PC-3 (cell line): ENCODE measurements at regions not wholly inside any gene's neighbourhood (a gene's known extent, or its start where the extent isn't known, plus 50 kb on each side); places are given as distances from the start of the nearest gene placed in this dataset.

ENCODE experiments used
- ATAC-seq: fragments of 200-7000 bp; cut with Tn5 transposase; 2 replicates; pipeline ENCODE4 v1.9.1; 2020; ENCODE audit warnings: mild to moderate bottlenecking, moderate library complexity
- BruUV-seq: library from RNA; stranded (reverse); fragments of 400-500 nt; replicated peaks from 2 replicates; lab custom pipeline; 2021; lab: Mats Ljungman, UMichigan
- CTCF ChIA-PET: fragments of 300-600 bp; sonication (Branson Sonifier 250); formaldehyde crosslinking; loops from one replicate; lab custom pipeline; 2022; ENCODE audit warnings: antibody characterized with exemption; lab: Charles Lee
- POLR2A ChIA-PET: fragments of 300-600 bp; sonication (Branson Sonifier 250); formaldehyde crosslinking; loops from one replicate; lab custom pipeline; 2022; ENCODE audit warnings: antibody characterized with exemption; ENCODE audit not compliant: unreplicated experiment; lab: Charles Lee
- DNase-seq: peaks from one replicate; pipeline ENCODE4 v3.0.0-alpha.2; 2015
- H2AFZ ChIP-seq: fragments of 300-600 bp; sonication (generic); 2 replicates; pipeline ENCODE4 v1.6.0; 2016; ENCODE audit warnings: antibody characterized with exemption, low read length
- H3F3A ChIP-seq: fragments of 300-600 bp; sonication (generic); one replicate; pipeline ENCODE4 v1.6.0; 2017; ENCODE audit warnings: antibody characterized with exemption, low read length, control low read depth, mild to moderate bottlenecking; ENCODE audit not compliant: unreplicated experiment
- H3K27ac ChIP-seq: fragments of 300-600 bp; sonication (generic); 2 replicates; pipeline ENCODE4 v1.5.1; 2016; ENCODE audit warnings: mild to moderate bottlenecking, low read length
- H3K27me3 ChIP-seq: fragments of 300-600 bp; sonication (generic); 2 replicates; pipeline ENCODE4 v1.6.1; 2016; ENCODE audit warnings: low read length, mixed read lengths
- H3K36me3 ChIP-seq: fragments of 300-600 bp; sonication (generic); 2 replicates; pipeline ENCODE4 v1.6.1; 2016; ENCODE audit warnings: low read depth, mixed run types, low read length, mixed read lengths
- H3K4me1 ChIP-seq: fragments of 300-600 bp; sonication (generic); 2 replicates; pipeline ENCODE4 v1.5.1; 2016; ENCODE audit warnings: low read length; ENCODE audit not compliant: insufficient read depth
- H3K4me2 ChIP-seq: fragments of 300-600 bp; sonication (generic); 2 replicates; pipeline ENCODE4 v1.6.0; 2016; ENCODE audit warnings: low read length
- H3K4me3 ChIP-seq: fragments of 300-600 bp; sonication (generic); 2 replicates; pipeline ENCODE4 v1.5.1; 2016; ENCODE audit warnings: mild to moderate bottlenecking, low read length, mixed read lengths
- H3K79me2 ChIP-seq: fragments of 300-600 bp; sonication (generic); 2 replicates; pipeline ENCODE4 v1.6.1; 2017; ENCODE audit warnings: low read length, mixed read lengths
- H3K9ac ChIP-seq: fragments of 300-600 bp; sonication (generic); 2 replicates; pipeline ENCODE4 v1.6.0; 2016; ENCODE audit warnings: mild to moderate bottlenecking, low read length
- H3K9me2 ChIP-seq: fragments of 300-600 bp; sonication (generic); replicated peaks from 2 replicates; pipeline ENCODE4 v1.6.1; 2016; ENCODE audit warnings: mixed run types, low read length, mixed read lengths
- H3K9me3 ChIP-seq: fragments of 300-600 bp; sonication (generic); 2 replicates; pipeline ENCODE4 v1.6.1; 2016; ENCODE audit warnings: low read length, mixed read lengths
- H4K20me1 ChIP-seq: fragments of 300-600 bp; sonication (generic); 2 replicates; pipeline ENCODE4 v1.6.1; 2016; ENCODE audit warnings: low read length, mixed read lengths
- CTCF ChIP-seq: fragments of 300-600 bp; sonication (generic); conservative IDR thresholded peaks from 2 replicates; pipeline ENCODE4 v1.5.1; 2017; ENCODE audit warnings: antibody characterized with exemption, low read depth, mild to moderate bottlenecking, low read length
- EZH2 ChIP-seq: fragments of 300-600 bp; sonication (generic); IDR thresholded peaks from one replicate; pipeline ENCODE4 v1.6.1; 2017; ENCODE audit warnings: antibody characterized with exemption, mild to moderate bottlenecking, low read length; ENCODE audit not compliant: unreplicated experiment
- EZH2phosphoT487 ChIP-seq: fragments of 300-600 bp; sonication (generic); IDR thresholded peaks from 2 replicates; pipeline ENCODE4 v1.6.1; 2018; ENCODE audit warnings: mild to moderate bottlenecking, antibody characterized with exemption, low read length, borderline replicate concordance
- intact Hi-C: fragments of 100-400 bp; cut with micrococcal nuclease; formaldehyde crosslinking; loops from 2 replicates; pipeline ENCODE4 v1.9.0; 2023

DNA sequence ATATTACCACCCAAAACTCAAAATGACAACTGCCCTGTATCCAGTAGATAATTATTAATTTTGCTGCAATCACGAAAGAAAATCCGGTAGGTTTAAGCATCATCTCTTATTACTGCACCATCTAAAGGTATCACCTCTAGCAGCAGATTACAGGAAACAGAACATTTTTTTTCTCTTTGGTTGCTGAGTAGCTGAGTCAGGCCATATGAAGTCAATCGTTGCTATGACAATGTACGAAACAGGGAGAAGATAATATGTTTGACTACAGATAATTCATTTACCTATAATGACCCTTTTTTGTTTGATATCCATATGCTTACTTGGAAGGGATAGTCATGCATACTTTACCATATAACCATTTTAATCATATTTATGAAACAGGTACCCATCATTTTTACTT lies 831.6 kb upstream of the CHAC2 start:
- Histone ChIP-seq H3K79me2 (no peaks in the 10 kb centered on the region), H3K4me1 (peaks cover 43% of the 10 kb centered on the region), H3K9me2 (no peaks in the 10 kb centered on the region), H3K9me3 (no peaks in the 10 kb centered on the region), H3K27ac (peak overlapping the region; percentile 98), H4K20me1 (no peaks in the 10 kb centered on the region), H2AFZ (no peak overlapping the region), H3K9ac (peak overlapping the region; percentile 72), H3K4me3 (no peak overlapping the region), H3K4me2 (peak overlapping the region; percentile 39), H3K27me3 (no peaks in the 10 kb centered on the region), H3F3A (peaks cover 18% of the 10 kb centered on the region), H3K36me3 (no peaks in the 10 kb centered on the region)
- ChIA-PET POLR2A (no interaction called here), CTCF (no interaction called here)
- BruUV-seq = no TSS peak
- intact Hi-C loops = loop anchor here (1.0 to 5.0 kb wide), 3 partner anchors 41 to 249 kb away; no protein-coding TSS in a partner anchor
- TF ChIP-seq EZH2 = no peak
- DNase-seq = peak; percentile 74
- ATAC-seq = peak; percentile 66

- ChIA-PET POLR2A (no interaction called here), CTCF (interaction anchor here (0.7 kb wide), 1 partner anchor 42 kb away, joined by 3 read pairs; no protein-coding TSS in a partner anchor)
- intact Hi-C loops = loop anchor here (1.0 to 5.0 kb wide), 5 partner anchors 54 to 268 kb away; no protein-coding TSS in a partner anchor
- peak overlapping the region; percentile 39 for H3K4me2 ChIP-seq
- H4K20me1 ChIP-seq = no peaks in the 10 kb centered on the region
- BruUV-seq = TSS peak; percentile 96
- H3K9me2 ChIP-seq = no peaks in the 10 kb centered on the region
- TF ChIP-seq EZH2 (no peak), EZH2phosphoT487 (no peak), CTCF (no peak)
- no peaks in the 10 kb centered on the region for H3K27me3 ChIP-seq
- ATAC-seq (no peak), DNase-seq (no peak)
- no peak overlapping the region for H2AFZ ChIP-seq
- H3F3A ChIP-seq = peaks cover 18% of the 10 kb centered on the region
- H3K4me1 ChIP-seq = peaks cover 43% of the 10 kb centered on the region
- H3K79me2 ChIP-seq = no peaks in the 10 kb centered on the region
- H3K9ac ChIP-seq = peak overlapping the region; percentile 72
- no peaks in the 10 kb centered on the region for H3K36me3 ChIP-seq
- H3K4me3 ChIP-seq = no peak overlapping the region
- no peaks in the 10 kb centered on the region for H3K9me3 ChIP-seq
- peak overlapping the region; percentile 98 for H3K27ac ChIP-seq
These were observed 832.5 kb upstream of the CHAC2 start for GRCh38 chr2:52934920-52935640.

DNA sequence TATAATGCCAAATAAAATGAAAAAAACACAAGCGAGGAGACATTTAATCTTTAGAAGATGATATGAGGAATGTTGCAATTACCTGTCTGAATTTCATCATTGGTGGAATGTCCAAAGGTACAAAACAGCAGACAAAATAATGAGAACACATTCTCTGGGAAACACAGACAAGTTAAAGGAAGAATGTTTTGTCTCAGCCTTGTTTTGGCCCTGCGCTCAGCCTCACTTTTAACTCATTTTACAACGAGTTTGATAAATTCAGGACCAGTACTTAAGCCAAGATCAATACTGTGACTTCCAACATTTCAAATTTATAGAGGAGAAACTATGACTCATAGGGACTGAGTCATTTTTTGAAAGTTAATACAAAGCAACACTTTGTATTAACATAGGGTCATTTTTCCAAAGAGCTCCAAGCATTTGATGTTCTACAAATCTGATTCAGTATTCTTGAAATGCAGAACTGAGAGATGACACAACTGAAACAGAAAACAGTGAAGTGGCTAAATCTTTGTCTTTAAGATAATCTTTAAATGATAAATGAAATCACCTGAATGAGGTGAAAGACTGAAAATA lies 833.2 kb upstream of the CHAC2 start:
- Histone ChIP-seq H3F3A (peaks cover 18% of the 10 kb centered on the region), H3K4me3 (peak overlapping the region; percentile 46; the same call in 1 of the 2 replicates), H3K9me2 (no peaks in the 10 kb centered on the region), H3K27me3 (no peaks in the 10 kb centered on the region), H2AFZ (peak overlapping the region; percentile 55), H3K9me3 (no peaks in the 10 kb centered on the region), H3K79me2 (no peaks in the 10 kb centered on the region), H4K20me1 (no peaks in the 10 kb centered on the region), H3K4me1 (peaks cover 43% of the 10 kb centered on the region), H3K27ac (peak overlapping the region; percentile 98), H3K4me2 (peak overlapping the region; percentile 74), H3K9ac (peak overlapping the region; percentile 76), H3K36me3 (no peaks in the 10 kb centered on the region)
- intact Hi-C loops = loop anchor here (1.0 to 2.0 kb wide), 4 partner anchors 53 to 268 kb away; no protein-coding TSS in a partner anchor
- POLR2A ChIA-PET = interaction anchor here (0.6 kb wide), 1 partner anchor 1727 kb away, joined by 3 read pairs; no protein-coding TSS in a partner anchor
- ATAC-seq (peak; percentile 71), DNase-seq (peak; percentile 97)
- no peak for TF ChIP-seq EZH2phosphoT487
- TF ChIP-seq CTCF = no peak
- no peak for TF ChIP-seq EZH2
- CTCF ChIA-PET = interaction anchor here (0.7 kb wide), 1 partner anchor 42 kb away, joined by 3 read pairs; no protein-coding TSS in a partner anchor
- BruUV-seq = no TSS peak
